ENCODE measurements at regions not wholly inside any gene's neighbourhood (a gene's known extent, or its start where the extent isn't known, plus 50 kb on each side); places are given as distances from the start of the nearest gene placed in this dataset.

GRCh38 chr11:129292092-129292491 lies 83.6 kb upstream of the BARX2 start:
- H3K4me3 ChIP-seq (ENCODE audit: low read depth, low read length): no peak overlapping the region
- TF ChIP-seq CTCF (IDR thresholded peaks at IDR 0.05; ENCODE audit: low read depth, low read length): no peak

DNA sequence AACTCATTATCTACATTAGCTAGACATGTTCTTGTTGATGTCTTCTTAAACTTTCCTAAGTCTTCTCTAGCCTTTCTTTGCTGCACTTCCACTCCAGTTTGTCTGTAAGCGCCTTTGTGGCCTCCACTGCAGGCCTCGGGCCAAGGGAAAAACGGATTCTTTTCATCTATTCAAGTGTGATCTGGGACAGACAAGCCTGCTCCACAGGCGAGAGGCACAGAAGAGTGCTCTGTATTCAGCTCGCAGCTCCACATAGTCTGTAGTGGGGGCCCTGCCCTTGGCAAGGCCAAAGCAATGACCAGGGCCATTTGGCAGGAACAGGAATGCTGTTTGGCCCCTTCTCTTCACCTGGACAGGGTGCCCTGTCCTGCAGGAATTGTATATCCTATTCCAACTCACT lies 84.1 kb upstream of the BARX2 start:
- no peak for TF ChIP-seq CTCF (IDR thresholded peaks at IDR 0.05; ENCODE audit: low read depth, low read length)
- H3K4me3 ChIP-seq (ENCODE audit: low read depth, low read length): no peak overlapping the region

DNA sequence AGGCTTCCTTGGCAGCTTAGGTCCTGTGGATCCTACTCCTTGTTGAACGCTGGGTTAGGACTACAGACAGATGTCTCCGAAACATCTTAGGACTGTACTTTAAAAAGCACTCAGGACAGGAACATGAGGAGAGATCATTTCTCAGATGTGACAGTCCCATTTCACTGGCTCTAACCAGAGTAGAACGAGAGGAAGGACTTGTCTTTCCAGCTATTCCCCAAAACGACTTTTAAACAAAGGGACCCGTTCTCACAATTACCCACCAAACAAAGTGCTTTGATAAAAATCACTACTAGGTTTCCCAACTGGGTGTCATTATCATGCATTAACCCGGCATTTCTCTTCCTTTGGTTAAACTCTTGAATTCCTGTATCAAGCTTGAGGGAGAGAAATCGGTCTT lies 84.7 kb upstream of the BARX2 start:
- H3K4me3 ChIP-seq (ENCODE audit: low read depth, low read length): no peak overlapping the region
- no peak for TF ChIP-seq CTCF (IDR thresholded peaks at IDR 0.05; ENCODE audit: low read depth, low read length)

DNA sequence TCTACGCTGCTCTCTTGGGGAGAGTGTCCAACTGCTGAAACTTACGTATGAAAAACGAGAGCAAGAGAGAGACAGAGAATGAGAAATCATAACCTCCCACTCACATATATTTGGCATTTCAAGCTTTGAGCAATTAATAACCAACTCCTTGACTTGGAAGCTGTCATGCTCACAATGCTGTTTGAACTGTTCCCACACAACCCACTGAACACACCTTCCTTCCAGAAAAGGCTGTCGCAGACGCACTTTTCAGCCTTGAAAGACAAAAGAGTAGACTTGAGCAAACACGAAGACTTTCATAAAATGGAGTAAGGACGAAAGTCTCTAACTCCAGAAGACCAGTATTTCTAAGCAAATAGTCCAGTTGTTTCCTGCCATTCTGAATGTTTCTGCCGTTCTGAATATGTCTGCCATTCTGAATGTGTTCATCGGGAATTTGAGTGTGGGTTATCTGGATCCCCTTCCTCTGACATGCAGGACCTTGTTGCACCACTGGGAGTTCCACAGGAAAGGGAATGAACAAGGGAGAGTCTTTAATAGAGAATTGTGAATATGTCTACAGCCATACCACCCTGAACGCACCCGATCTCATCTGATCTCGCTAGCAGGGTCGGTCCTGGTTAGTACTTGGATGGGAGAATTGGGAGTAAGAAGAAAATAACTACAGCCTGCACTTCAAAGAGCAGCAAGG lies 86.2 kb upstream of the BARX2 start:
- no peak for TF ChIP-seq CTCF (IDR thresholded peaks at IDR 0.05; ENCODE audit: low read depth, low read length)
- H3K4me3 ChIP-seq (ENCODE audit: low read depth, low read length): no peak overlapping the region

- no peak overlapping the region for H3K4me3 ChIP-seq (ENCODE audit: low read depth, low read length)
- TF ChIP-seq CTCF (IDR thresholded peaks at IDR 0.05; ENCODE audit: low read depth, low read length): no peak
Measured at GRCh38 chr11:129287920-129288319, 87.7 kb upstream of the BARX2 start.

DNA sequence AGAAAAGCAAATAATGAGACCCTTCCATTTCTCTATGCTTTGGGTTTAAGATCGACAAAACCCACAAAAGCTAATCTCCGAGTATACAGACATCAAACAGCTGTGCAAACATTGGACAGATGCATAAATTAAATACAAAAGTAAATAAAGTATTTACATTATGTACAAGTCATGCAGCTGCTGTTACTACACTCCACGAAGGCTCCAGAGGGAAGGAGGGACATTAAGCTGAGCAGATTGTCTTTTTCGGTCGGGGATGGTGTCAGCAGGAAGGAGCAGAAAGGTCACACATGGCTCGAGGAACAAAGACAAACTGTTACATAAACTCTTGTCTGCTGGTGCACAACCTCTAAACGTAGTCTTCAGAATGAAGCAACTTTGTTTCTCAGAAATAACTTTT lies 88.8 kb upstream of the BARX2 start:
- H3K4me3 ChIP-seq (ENCODE audit: low read depth, low read length): no peak overlapping the region
- no peak for TF ChIP-seq CTCF (IDR thresholded peaks at IDR 0.05; ENCODE audit: low read depth, low read length)

DNA sequence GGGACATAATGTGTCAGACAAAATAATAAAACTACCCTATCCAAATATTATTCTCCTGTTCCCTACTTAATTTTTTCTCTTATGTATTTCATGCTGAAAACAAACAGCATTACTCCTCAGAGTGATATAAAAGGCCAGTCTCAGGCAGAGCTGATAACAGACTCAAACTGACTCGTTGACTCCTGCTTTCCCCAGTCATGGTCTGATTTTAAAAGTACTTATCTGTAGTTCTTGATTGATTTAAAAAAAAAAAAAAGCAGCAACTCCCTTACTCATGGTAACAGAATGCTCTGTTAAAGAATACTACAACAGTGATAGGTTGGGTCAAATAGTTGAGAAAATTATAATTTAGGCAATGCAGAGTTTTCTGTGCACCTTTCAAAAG lies 90.3 kb upstream of the BARX2 start:
- no peak overlapping the region for H3K4me3 ChIP-seq (ENCODE audit: low read depth, low read length)
- no peak for TF ChIP-seq CTCF (IDR thresholded peaks at IDR 0.05; ENCODE audit: low read depth, low read length)
